GM23248 (cell line): ENCODE measurements at regions not wholly inside any gene's neighbourhood (a gene's known extent, or its start where the extent isn't known, plus 50 kb on each side); places are given as distances from the start of the nearest gene placed in this dataset.
"Not testable (repeated sequence)": the region's sequence is repeated elsewhere in the genome, so short reads cannot be mapped to it uniquely, and the experiment has no call there.

ENCODE experiments used
- DNase-seq: peaks from one replicate; pipeline ENCODE4 v3.0.0-alpha.2; 2015
- H2AFZ ChIP-seq: fragments of 200-600 bp; sonication (generic); 2 replicates; pipeline ENCODE4 v1.6.1; 2016; ENCODE audit warnings: antibody characterized with exemption
- H3F3A ChIP-seq: fragments of 200-600 bp; sonication (generic); 2 replicates; pipeline ENCODE4 v1.6.1; 2016; ENCODE audit warnings: mild to moderate bottlenecking, antibody characterized with exemption, mixed run types; ENCODE audit not compliant: insufficient read depth
- H3K27ac ChIP-seq: fragments of 200-600 bp; sonication (generic); 2 replicates; pipeline ENCODE4 v1.5.1; 2016; ENCODE audit warnings: mild to moderate bottlenecking
- H3K27me3 ChIP-seq: fragments of 200-600 bp; sonication (generic); replicated peaks from 2 replicates; pipeline ENCODE4 v1.6.1; 2016; ENCODE audit warnings: mild to moderate bottlenecking; ENCODE audit not compliant: insufficient read depth
- H3K36me3 ChIP-seq: fragments of 200-600 bp; sonication (generic); 2 replicates; pipeline ENCODE4 v1.6.1; 2016; ENCODE audit warnings: low read depth, mild to moderate bottlenecking
- H3K4me1 ChIP-seq: fragments of 200-600 bp; sonication (generic); 2 replicates; pipeline ENCODE4 v1.6.1; 2016; ENCODE audit warnings: mild to moderate bottlenecking; ENCODE audit not compliant: insufficient read depth
- H3K4me2 ChIP-seq: fragments of 200-600 bp; sonication (generic); one replicate; pipeline ENCODE4 v1.6.1; 2016; ENCODE audit warnings: mild to moderate bottlenecking; ENCODE audit not compliant: unreplicated experiment
- H3K4me3 ChIP-seq: fragments of 200-600 bp; sonication (generic); 2 replicates; pipeline ENCODE4 v1.5.1; 2016; ENCODE audit warnings: mild to moderate bottlenecking
- H3K79me2 ChIP-seq: fragments of 200-600 bp; sonication (generic); 2 replicates; pipeline ENCODE4 v1.6.1; 2016; ENCODE audit warnings: mild to moderate bottlenecking; ENCODE audit not compliant: insufficient read depth
- H3K9ac ChIP-seq: fragments of 200-600 bp; sonication (generic); 2 replicates; pipeline ENCODE4 v1.6.1; 2016; ENCODE audit warnings: mild to moderate bottlenecking
- H3K9me2 ChIP-seq: fragments of 200-600 bp; sonication (generic); 2 replicates; pipeline ENCODE4 v1.6.1; 2016; ENCODE audit warnings: mixed run types, mild to moderate bottlenecking, moderate library complexity; ENCODE audit not compliant: insufficient read depth
- H3K9me3 ChIP-seq: fragments of 200-600 bp; sonication (generic); one replicate; pipeline ENCODE4 v1.6.1; 2017; ENCODE audit warnings: low read depth
- H4K20me1 ChIP-seq: fragments of 200-600 bp; sonication (generic); 2 replicates; pipeline ENCODE4 v1.6.0; 2016; ENCODE audit not compliant: insufficient read depth
- EZH2 ChIP-seq: fragments of 200-600 bp; sonication (generic); IDR thresholded peaks from 2 replicates; pipeline ENCODE4 v1.6.1; 2018; ENCODE audit warnings: antibody characterized with exemption, mild to moderate bottlenecking; ENCODE audit not compliant: insufficient read depth, poor library complexity, severe bottlenecking
- EZH2phosphoT487 ChIP-seq: fragments of 200-600 bp; sonication (generic); IDR thresholded peaks from 2 replicates; pipeline ENCODE4 v1.6.1; 2018; ENCODE audit warnings: antibody characterized with exemption, moderate library complexity, mild to moderate bottlenecking, low read depth; ENCODE audit not compliant: insufficient read depth
- WGBS, 2 experiments: methylation state at CpG; one replicate each; pipeline ENCODE4 v1.1.6; 2015 to 2017; ENCODE audit warnings: low lambda C conversion rate in 2 of 2, low coverage in 1 of 2; ENCODE audit errors: missing lambda C conversion rate in 2 of 2; 5-methylcytosine and 5-hydroxymethylcytosine counted together
- in situ Hi-C: fragments of 300-500 bp; cut with MboI; formaldehyde crosslinking; loops from 2 replicates; pipeline ENCODE4 v1.15.0; 2020

DNA sequence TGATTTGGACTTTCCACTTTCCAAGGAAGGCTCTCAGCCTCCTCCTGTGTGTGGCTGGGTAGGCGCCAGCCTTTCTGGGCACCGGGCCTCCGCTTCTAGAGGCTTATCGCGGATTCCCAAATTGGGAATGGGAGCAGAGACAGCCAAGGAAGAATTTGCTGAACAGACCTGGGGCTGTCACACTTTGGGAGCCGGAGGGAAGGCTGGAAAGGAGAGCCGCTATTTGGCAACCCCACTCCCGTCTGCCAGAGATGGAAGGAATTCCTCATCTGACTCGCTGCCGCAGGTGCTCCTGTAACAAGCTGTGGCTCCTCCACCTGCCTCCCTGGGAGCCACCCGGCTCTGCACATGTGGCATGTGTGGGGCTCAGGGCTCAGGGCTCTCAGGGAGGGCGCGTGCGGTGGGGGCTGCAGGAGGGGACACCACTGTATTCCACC, 50.8 kb upstream of the ECHDC3 start:
- Histone ChIP-seq H2AFZ (no peak overlapping the region), H3K79me2 (no peaks in the 10 kb centered on the region), H3K4me3 (no peak overlapping the region), H3K27me3 (peaks cover 19% of the 10 kb centered on the region), H3K9me3 (no peaks in the 10 kb centered on the region), H3K4me2 (no peak overlapping the region), H3K27ac (no peak overlapping the region), H3K4me1 (0 out of 2 replicates have a peak, but pooled peaks cover under 1% of the 10 kb centered on the region), H3F3A (peaks cover 2% of the 10 kb centered on the region; the same call in 1 of the 2 replicates), H3K9me2 (no peaks in the 10 kb centered on the region), H3K36me3 (no peaks in the 10 kb centered on the region), H3K9ac (no peak overlapping the region), H4K20me1 (no peaks in the 10 kb centered on the region)
- DNase-seq: no peak
- 42 to 48% methylated on average over 14 of the region's 14 CpGs for WGBS, 2 experiments
- in situ Hi-C loops: no loop called here
- TF ChIP-seq EZH2: no peak

- H2AFZ ChIP-seq: no peak overlapping the region
- H3K4me1 ChIP-seq: peaks cover 13% of the 10 kb centered on the region
- H3K36me3 ChIP-seq: no peaks in the 10 kb centered on the region
- H3K79me2 ChIP-seq: no peaks in the 10 kb centered on the region
- no peak overlapping the region for H3K4me2 ChIP-seq
- H3K27me3 ChIP-seq: peaks cover 19% of the 10 kb centered on the region
- WGBS, 2 experiments: 86% methylated on average over 22 of the region's 22 CpGs
- no peaks in the 10 kb centered on the region for H4K20me1 ChIP-seq
- in situ Hi-C loops: no loop called here
- no peak overlapping the region for H3K9ac ChIP-seq
- no peaks in the 10 kb centered on the region for H3K9me3 ChIP-seq
- TF ChIP-seq EZH2: no peak
- TF ChIP-seq EZH2phosphoT487: no peak
- no peak overlapping the region for H3K27ac ChIP-seq
- no peak for DNase-seq
- no peak overlapping the region for H3K4me3 ChIP-seq
- H3K9me2 ChIP-seq: no peaks in the 10 kb centered on the region
- peaks cover 14% of the 10 kb centered on the region for H3F3A ChIP-seq
Measured at GRCh38 chr10:11689945-11690736, 52.0 kb upstream of the ECHDC3 start.

- H3K4me2 ChIP-seq, H3K27ac ChIP-seq: not testable (repeated sequence)
- WGBS, 2 experiments: 92 to 97% methylated on average over 3 of the region's 3 CpGs
Measured at GRCh38 chr10:11688448-11688795, 53.8 kb upstream of the ECHDC3 start.

DNA sequence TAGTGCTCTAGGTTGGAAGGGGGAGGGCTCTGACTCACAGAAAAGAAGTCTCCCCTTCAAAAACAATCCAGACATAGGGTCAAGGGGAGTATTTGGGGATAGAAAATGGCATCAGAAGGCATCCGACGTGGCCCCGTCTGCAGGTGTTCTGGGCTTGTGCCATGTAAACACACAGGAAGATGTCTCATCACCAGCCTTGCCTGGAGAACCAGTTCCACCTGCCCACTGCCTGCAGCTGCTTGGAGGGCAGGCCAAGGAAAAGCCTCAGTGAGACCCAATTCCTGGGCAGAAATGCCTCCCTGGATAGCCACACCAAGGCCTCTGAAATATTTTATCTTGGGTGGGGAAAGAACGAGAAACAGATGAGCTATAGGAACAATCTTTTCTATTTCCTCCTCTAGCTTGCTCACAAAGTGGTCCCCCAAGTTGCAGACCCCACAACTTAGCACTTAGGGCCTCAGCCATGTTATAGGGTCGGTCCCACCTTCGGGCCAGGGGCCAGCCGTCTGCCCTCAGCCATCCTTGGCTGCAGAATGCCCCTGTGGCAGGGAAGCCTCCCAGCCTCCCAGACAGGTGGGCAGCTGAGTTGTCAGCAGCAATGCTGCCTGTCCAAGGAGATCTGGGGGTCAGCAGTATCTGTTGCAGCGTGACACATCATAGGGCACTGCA, 54.3 kb upstream of the ECHDC3 start:
- Histone ChIP-seq H4K20me1 (no peaks in the 10 kb centered on the region), H3K4me3 (no peak overlapping the region), H3K9me3 (no peaks in the 10 kb centered on the region), H3K27ac (no peak overlapping the region), H2AFZ (no peak overlapping the region), H3F3A (peaks cover 22% of the 10 kb centered on the region), H3K36me3 (no peaks in the 10 kb centered on the region), H3K4me1 (peaks cover 18% of the 10 kb centered on the region), H3K4me2 (no peak overlapping the region), H3K79me2 (no peaks in the 10 kb centered on the region), H3K9ac (no peak overlapping the region), H3K9me2 (no peaks in the 10 kb centered on the region), H3K27me3 (peaks cover 19% of the 10 kb centered on the region)
- 78 to 83% methylated on average over 8 of the region's 8 CpGs for WGBS, 2 experiments
- no peak for TF ChIP-seq EZH2
- TF ChIP-seq EZH2phosphoT487: no peak
- in situ Hi-C loops: no loop called here
- no peak for DNase-seq

More at GRCh38 chr10:11688448-11688795, 53.8 kb upstream of the ECHDC3 start:
- H3K9me3 ChIP-seq, in situ Hi-C loops, H4K20me1 ChIP-seq, H3K79me2 ChIP-seq, H3K36me3 ChIP-seq, H3K9ac ChIP-seq, DNase-seq, H2AFZ ChIP-seq, H3K9me2 ChIP-seq, H3K4me3 ChIP-seq: not testable (repeated sequence)
- Histone ChIP-seq H3K27me3 (peaks cover 19% of the 10 kb centered on the region), H3K4me1 (peaks cover 18% of the 10 kb centered on the region), H3F3A (peaks cover 22% of the 10 kb centered on the region)
